GM23338 (cell line): ENCODE measurements at regions not wholly inside any gene's neighbourhood (a gene's known extent, or its start where the extent isn't known, plus 50 kb on each side); places are given as distances from the start of the nearest gene placed in this dataset.

Source experiments
- ATAC-seq: fragments of 200-7000 bp; cut with Tn5 transposase; 3 replicates; pipeline ENCODE4 v1.9.1; 2020
- DNase-seq: peaks from one replicate; pipeline ENCODE4 v3.0.0-alpha.2; 2015; ENCODE audit warnings: low spot score
- H2AFZ ChIP-seq: fragments of 200-600 bp; sonication (generic); 2 replicates; pipeline ENCODE4 v1.8.0; 2016; ENCODE audit warnings: antibody characterized with exemption, mild to moderate bottlenecking, moderate library complexity
- H3F3A ChIP-seq: fragments of 200-600 bp; sonication (generic); replicated peaks from 2 replicates; pipeline ENCODE4 v1.8.0; 2017; ENCODE audit warnings: antibody characterized with exemption, mixed run types, low read depth
- H3K27ac ChIP-seq: fragments of 200-600 bp; sonication (generic); 2 replicates; pipeline ENCODE4 v1.6.1; 2016; ENCODE audit warnings: low read depth
- H3K27me3 ChIP-seq: fragments of 200-600 bp; sonication (generic); 2 replicates; pipeline ENCODE4 v1.8.0; 2016; ENCODE audit warnings: mild to moderate bottlenecking, mixed run types, moderate library complexity; ENCODE audit not compliant: insufficient read depth
- H3K36me3 ChIP-seq: fragments of 200-600 bp; sonication (generic); 2 replicates; pipeline ENCODE4 v1.8.0; 2016; ENCODE audit warnings: mild to moderate bottlenecking; ENCODE audit not compliant: insufficient read depth
- H3K4me1 ChIP-seq: fragments of 200-600 bp; sonication (generic); 2 replicates; pipeline ENCODE4 v1.8.0; 2016; ENCODE audit warnings: mild to moderate bottlenecking, moderate library complexity; ENCODE audit not compliant: insufficient read depth
- H3K4me2 ChIP-seq: fragments of 200-600 bp; sonication (generic); 2 replicates; pipeline ENCODE4 v1.7.1; 2017; ENCODE audit warnings: mixed run types
- H3K4me3 ChIP-seq: fragments of 200-600 bp; sonication (generic); 2 replicates; pipeline ENCODE4 v1.6.1; 2016; ENCODE audit warnings: mixed run types
- H3K79me2 ChIP-seq: fragments of 200-600 bp; sonication (generic); replicated peaks from 2 replicates; pipeline ENCODE4 v1.8.0; 2017; ENCODE audit warnings: mild to moderate bottlenecking; ENCODE audit not compliant: insufficient read depth
- H3K9me2 ChIP-seq: fragments of 200-600 bp; sonication (generic); 2 replicates; pipeline ENCODE4 v1.8.0; 2017; ENCODE audit not compliant: insufficient read depth
- H4K20me1 ChIP-seq: fragments of 200-600 bp; sonication (generic); replicated peaks from 2 replicates; pipeline ENCODE4 v1.8.0; 2017; ENCODE audit warnings: mild to moderate bottlenecking; ENCODE audit not compliant: insufficient read depth
- H3K27ac Mint-ChIP-seq: 2 replicates; pipeline ENCODE4 v1.8.0; 2020; ENCODE audit warnings: inconsistent platforms, mild to moderate bottlenecking, moderate library complexity, mixed read lengths
- H3K27me3 Mint-ChIP-seq: 3 replicates; pipeline ENCODE4 v1.8.0; 2022; ENCODE audit warnings: low read depth, mild to moderate bottlenecking, moderate library complexity, mixed read lengths, inconsistent platforms; ENCODE audit not compliant: insufficient read depth, poor library complexity
- H3K36me3 Mint-ChIP-seq: 3 replicates; pipeline ENCODE4 v1.8.0; 2021; ENCODE audit warnings: low read depth, mild to moderate bottlenecking, inconsistent platforms, moderate library complexity, mixed read lengths
- H3K4me1 Mint-ChIP-seq: 3 replicates; pipeline ENCODE4 v1.8.0; 2020; ENCODE audit warnings: mild to moderate bottlenecking, inconsistent platforms, mixed read lengths
- H3K4me3 Mint-ChIP-seq: 3 replicates; pipeline ENCODE4 v1.8.0; 2021; ENCODE audit warnings: moderate library complexity, mild to moderate bottlenecking, inconsistent platforms, mixed read lengths
- H3K9me3 Mint-ChIP-seq: 3 replicates; pipeline ENCODE4 v1.8.0; 2020; ENCODE audit warnings: moderate library complexity, mild to moderate bottlenecking, inconsistent platforms, mixed read lengths
- EZH2 ChIP-seq: fragments of 200-600 bp; sonication (generic); IDR thresholded peaks from one replicate; pipeline ENCODE4 v1.8.0; 2017; ENCODE audit warnings: antibody characterized with exemption, mild to moderate bottlenecking, low read depth; ENCODE audit not compliant: unreplicated experiment
- EZH2phosphoT487 ChIP-seq: fragments of 200-600 bp; sonication (generic); IDR thresholded peaks from one replicate; pipeline ENCODE4 v1.8.1; 2018; ENCODE audit warnings: antibody characterized with exemption; ENCODE audit not compliant: unreplicated experiment
- POLR2AphosphoS5 ChIP-seq: IDR thresholded peaks from 2 replicates; pipeline ENCODE4 v1.6.1; 2016; ENCODE audit warnings: antibody characterized with exemption, low read depth
- ZNF462 ChIP-seq: fragments of 250-450 bp; sonication (Bioruptor Pico); IDR thresholded peaks from 2 replicates; pipeline ENCODE4 v1.5.0; 2020; ENCODE audit warnings: mild to moderate bottlenecking, moderate library complexity
- TF ChIP-seq, protein P1 (sequence below), 2 experiments: fragments of 200-600 bp in 1 of 2; sonication (generic) in 1 of 2; conservative IDR thresholded peaks; 2 replicates each; pipeline versions ENCODE4 v1.5.1 to v1.6.1; 2016 to 2017; ENCODE audit warnings: antibody characterized with exemption in 2 of 2, low read depth in 2 of 2, mild to moderate bottlenecking in 2 of 2, moderate library complexity in 1 of 2

DNA sequence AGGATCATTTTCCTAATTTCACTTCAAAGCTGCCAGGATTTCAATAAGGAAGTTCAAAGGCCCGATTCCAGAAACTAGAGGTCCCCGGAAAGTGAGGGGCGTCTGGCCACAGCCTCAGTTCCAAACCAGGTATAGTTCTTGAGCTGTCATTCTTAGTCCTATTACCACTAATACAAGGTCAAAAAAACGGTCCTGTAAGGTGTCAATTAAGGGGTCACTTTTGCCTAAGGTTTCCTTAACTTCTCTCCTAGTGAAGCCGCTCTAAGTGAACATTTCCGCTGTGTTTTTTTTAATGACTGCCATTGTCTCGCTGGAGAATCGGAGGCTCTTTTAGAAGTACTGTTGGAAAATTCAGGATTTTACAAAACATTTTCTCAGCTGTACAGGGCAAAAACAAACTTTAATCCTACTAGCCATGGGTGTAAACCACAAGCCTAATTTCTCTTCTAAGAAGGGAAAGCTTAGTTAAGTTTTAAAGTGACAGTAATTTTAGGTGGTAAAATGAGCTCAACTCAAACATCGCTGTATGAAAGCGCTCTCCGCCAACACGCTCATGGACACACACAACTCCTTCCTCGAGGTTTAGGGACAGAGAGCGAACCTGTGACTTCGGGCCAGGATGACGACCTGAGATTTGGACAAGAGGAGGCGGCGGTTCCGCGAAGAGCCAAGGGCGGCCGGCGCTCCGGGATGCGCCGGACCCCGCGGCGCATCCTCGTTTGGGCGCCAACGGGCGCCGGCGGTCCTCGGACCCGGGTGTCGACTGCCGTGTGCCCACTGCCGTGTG, 76.7 kb upstream of the IFNE start (continued):
- no peak for TF ChIP-seq ZNF462 (CRISPR knock-in tag)
- TF ChIP-seq POLR2AphosphoS5 = no peak
- TF ChIP-seq EZH2 = no peak
- no peak for TF ChIP-seq EZH2phosphoT487

GRCh38 chr9:21559402-21560280, 77.5 kb upstream of the IFNE start:
- TF ChIP-seq EZH2 (peak; percentile 6), POLR2AphosphoS5 (peak; percentile 54)
- TF ChIP-seq, protein P1, sequence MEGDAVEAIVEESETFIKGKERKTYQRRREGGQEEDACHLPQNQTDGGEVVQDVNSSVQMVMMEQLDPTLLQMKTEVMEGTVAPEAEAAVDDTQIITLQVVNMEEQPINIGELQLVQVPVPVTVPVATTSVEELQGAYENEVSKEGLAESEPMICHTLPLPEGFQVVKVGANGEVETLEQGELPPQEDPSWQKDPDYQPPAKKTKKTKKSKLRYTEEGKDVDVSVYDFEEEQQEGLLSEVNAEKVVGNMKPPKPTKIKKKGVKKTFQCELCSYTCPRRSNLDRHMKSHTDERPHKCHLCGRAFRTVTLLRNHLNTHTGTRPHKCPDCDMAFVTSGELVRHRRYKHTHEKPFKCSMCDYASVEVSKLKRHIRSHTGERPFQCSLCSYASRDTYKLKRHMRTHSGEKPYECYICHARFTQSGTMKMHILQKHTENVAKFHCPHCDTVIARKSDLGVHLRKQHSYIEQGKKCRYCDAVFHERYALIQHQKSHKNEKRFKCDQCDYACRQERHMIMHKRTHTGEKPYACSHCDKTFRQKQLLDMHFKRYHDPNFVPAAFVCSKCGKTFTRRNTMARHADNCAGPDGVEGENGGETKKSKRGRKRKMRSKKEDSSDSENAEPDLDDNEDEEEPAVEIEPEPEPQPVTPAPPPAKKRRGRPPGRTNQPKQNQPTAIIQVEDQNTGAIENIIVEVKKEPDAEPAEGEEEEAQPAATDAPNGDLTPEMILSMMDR (conservative IDR thresholded peaks at IDR 0.05; ENCODE audit: low read depth in 2 of 2) = no peak; a peak in 1 of 4 replicates

More at GRCh38 chr9:21559402-21560280, 77.5 kb upstream of the IFNE start:
- Histone ChIP-seq H3K79me2 (peaks cover 35% of the 10 kb centered on the region), H3F3A (no peaks in the 10 kb centered on the region), H3K36me3 (no peaks in the 10 kb centered on the region), H3K9me2 (no peaks in the 10 kb centered on the region), H3K4me1 (peaks cover 38% of the 10 kb centered on the region), H3K4me2 (peak overlapping the region; percentile 87), H3K27me3 (peaks cover 32% of the 10 kb centered on the region), H3K4me3 (peak overlapping the region; percentile 67), H4K20me1 (no peaks in the 10 kb centered on the region; the same call in 1 of the 2 replicates), H3K27ac (no peak overlapping the region), H2AFZ (peak overlapping the region; percentile 93)
- H3K36me3 Mint-ChIP-seq = no peaks in the 10 kb centered on the region
- no peak overlapping the region for H3K27ac Mint-ChIP-seq
- no peaks in the 10 kb centered on the region for H3K9me3 Mint-ChIP-seq
- ATAC-seq = peak; percentile 86
- H3K4me3 Mint-ChIP-seq = peak overlapping the region; percentile 77
- H3K27me3 Mint-ChIP-seq = peaks cover 16% of the 10 kb centered on the region
- peak; percentile 83 for DNase-seq
- H3K4me1 Mint-ChIP-seq = peaks cover 39% of the 10 kb centered on the region
